CD4-positive, alpha-beta T cell treated with Interleukin-4 for 1 hour (primary cell): ENCODE measurements at regions not wholly inside any gene's neighbourhood (a gene's known extent, or its start where the extent isn't known, plus 50 kb on each side); places are given as distances from the start of the nearest gene placed in this dataset.

Source experiments
- DNase-seq, 2 donors: peaks; one replicate each; pipeline ENCODE4 v3.0.0-alpha.2; 2020 to 2022

- no peak for DNase-seq
These were observed 129.0 kb downstream of the SYF2 start for GRCh38 chr1:25103164-25103795.

GRCh38 chr1:25100151-25100833 lies 132.0 kb downstream of the SYF2 start:
- peak in 1 of 2 donors; percentile 31 for DNase-seq

- DNase-seq = peak; percentile 32 to 44
These were observed 132.9 kb downstream of the SYF2 start for GRCh38 chr1:25099343-25099951.

GRCh38 chr1:25098717-25099116 lies 133.6 kb downstream of the SYF2 start:
- no peak for DNase-seq

DNA sequence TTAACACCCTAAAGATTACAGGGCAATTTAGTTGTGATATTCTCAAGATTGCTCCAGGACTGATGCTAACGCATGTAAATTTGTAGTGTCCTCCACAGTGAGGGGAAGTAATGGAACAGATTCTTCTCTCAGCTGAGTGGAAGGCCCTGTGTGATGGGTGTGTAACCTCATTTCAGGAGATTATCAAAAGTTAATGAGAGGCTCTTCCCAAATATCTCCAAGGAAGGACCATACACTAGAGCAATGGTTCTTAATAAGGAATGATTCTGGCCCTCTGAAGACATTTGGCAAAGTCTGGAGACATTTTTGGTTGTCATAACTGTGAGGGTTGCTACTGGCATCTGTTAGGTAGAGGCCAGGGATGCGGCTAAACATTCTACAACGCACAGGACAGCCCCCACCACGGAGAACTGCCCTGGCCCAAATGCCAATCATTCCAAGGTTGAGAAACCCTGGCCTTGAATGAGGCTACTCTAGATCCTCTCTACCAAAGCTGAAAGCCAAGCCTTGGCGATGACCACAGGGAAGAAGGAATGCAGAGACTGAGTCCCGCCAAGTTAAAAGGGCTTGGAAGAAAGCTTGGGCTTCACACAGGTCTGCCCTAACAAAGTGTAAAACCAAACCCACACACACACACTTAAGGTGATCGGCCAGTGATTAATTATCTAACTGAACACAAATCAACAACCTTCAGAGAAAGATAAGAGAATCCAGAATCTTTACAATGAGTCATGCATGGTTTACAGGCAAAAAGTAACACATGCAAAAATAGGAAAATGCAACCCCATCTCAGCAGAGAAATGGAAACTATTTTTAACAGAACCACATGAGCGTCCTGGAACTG lies 135.8 kb downstream of the SYF2 start:
- DNase-seq = no peak

DNA sequence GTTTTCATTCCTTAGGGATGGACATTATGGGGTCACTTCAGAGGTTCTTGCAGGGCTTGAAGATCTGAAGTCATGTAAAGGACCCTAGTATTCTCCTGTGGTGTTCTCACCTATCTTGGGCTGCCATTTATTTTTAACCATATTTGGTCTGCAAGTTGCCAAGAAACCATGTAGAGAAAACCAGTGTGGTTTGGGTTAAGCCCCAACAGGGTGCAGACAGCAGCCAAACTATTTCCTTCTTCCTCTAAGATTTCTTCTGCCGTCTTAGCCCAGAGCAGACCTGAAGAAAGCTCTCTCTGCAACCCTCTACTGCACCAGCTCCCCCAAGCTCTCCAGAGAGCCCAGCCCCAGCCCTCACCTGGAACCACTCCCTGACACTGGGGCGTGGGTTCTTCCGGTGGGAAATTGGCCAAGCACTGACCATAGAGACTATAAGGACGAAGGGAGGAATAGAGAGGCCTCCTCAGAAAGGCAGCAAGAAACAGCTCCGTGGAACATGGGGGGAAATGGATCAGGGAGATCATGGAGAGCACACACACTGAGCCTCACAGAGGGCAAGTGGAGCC lies 136.6 kb downstream of the SYF2 start:
- peak in 1 of 2 donors; percentile 45 for DNase-seq

DNA sequence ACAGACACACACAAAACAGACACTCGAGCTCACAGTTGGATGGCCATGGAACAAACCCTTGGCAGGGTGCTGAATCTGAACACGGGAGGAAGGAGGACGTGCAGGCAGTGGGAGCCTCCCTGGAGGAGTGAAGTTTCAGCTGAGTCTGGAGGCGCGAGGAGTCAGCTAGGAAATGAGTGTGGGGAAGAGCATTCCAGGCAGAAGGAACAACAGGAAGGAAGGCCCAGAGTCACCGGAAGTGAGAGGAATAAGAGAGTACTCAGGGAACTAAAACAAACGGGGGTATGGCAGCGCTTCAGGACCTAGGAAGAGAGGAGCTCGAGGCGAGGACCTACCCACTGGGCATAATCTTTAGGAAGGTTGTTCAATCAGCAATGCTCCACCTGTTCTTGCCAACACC lies 137.3 kb downstream of the SYF2 start:
- no peak for DNase-seq

GRCh38 chr1:25094229-25094628 lies 138.1 kb downstream of the SYF2 start:
- no peak for DNase-seq

- no peak for DNase-seq
These were observed 140.6 kb downstream of the SYF2 start for GRCh38 chr1:25091658-25092057.

DNA sequence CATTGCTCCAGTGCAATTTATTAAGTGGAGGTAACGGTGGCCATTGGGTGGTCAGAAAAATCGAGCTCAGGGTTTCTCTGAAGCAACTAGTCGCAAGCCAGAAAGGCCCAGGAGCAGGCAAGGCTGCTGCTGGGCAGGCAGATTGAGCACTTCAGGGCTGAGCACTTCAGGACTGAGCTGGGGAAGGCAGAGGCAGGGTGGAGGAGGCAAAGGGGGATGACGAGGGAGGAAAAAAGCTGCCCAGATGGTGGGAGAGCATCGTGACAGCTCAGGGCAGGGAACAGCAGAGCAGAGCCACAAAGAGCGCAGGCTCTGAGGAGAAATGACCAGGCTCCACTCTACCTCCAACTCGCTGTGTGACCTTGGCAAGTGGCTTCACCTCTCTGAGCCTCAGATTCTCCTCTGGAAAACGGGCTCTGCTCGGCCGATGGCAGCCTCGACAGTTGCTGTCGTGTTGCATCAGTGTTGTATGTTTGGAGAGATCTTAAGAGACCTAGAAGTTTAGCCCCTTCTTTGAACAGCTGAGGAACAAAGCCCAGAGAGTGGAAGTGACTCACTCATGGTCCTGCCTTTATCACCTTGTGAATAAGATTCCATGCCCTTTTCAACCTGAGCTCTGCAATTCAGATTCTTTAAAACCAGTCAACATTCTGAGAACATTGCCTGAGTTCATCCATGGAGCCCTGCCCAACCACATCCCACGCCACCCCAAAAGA lies 141.4 kb downstream of the SYF2 start:
- no peak for DNase-seq

DNA sequence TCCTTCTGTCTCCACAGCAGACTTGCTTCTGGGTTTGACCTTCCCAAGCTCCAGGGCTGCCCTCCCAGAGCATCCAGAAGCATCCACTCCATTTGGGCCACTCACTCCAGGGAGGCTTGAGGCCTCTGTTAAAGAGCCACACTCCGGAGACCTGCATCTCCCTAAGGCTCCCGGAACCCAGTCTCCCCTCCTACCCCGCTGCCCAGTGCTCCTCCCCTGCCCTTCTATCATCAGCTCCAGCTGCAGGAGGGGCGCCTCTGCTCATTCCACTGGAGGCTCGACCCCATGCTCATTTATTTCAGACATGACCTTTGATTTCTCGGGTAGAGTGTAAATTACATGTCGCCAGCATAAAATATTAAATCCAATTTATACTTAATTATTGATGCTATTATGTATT lies 142.5 kb downstream of the SYF2 start:
- no peak for DNase-seq

GRCh38 chr1:25088946-25089345 lies 143.4 kb downstream of the SYF2 start:
- DNase-seq = no peak

DNA sequence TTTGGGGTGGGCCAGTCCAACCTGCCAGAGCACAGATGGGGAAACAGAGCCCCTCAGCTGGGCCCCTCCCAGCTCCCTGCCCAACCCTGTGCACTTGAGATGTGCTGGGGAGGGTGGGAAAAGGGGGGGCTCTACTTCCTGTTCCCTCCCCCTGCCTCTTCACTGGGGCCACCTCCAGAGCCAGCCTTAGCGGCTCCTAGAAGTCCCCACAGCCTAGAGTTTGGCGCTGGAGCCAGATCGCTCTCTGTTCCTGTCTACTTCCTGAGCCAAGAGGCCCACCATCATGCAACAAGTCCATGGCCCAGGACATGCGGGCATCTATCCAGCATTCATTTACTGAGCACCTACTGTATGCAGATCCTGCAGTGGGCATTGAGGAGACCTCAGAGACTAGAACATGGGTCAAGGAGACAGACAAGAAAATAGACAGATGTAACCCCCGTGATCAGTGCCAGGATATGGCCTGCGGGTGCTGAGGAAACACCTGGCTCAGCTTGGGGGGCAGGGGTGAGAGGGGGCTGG lies 144.1 kb downstream of the SYF2 start:
- DNase-seq = no peak

DNA sequence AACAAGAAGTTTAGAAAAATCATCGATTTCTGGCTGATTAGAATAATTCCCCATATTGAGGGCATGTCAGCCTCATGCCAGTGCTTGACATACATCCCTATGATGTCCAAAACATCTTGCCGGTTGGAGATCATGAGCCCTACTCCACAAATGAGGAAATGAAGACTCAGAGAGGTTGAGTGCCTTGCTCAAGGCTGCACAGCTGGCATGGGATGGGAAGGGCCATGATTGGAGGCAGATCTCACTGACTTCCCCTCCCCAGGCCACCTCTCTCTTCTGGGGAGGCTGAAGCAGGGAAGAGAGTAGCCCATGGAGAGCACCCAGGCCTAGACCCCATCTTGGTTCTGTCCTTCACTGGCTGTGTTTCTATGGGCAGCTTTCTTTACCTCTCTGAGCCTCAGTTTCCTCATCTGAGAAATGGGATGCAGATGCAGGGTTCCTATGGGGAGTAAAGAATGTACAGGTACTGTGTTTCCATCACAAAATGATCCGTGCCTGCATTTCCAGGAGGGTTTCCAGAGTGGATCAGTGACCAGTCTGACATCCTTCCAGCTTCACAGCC lies 145.7 kb downstream of the SYF2 start:
- no peak for DNase-seq

DNA sequence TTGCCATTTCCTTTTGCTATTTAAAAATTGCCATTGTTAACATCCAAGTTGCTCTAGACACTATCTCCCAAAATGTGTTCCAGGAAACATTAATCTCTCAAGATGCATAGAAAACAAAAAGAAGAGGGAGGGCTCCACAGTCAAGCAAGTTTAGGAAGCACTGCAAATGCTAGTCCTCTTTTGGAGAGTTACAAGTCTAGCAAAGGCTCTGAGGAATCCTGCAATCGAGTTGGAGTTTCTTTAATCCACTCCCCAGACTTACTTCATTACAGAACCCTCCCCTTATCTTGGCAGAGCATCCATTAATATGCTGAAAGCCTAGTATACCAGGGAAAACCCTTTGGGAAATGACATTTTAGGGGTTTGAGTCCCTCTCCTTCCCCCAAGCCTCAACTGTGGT lies 147.9 kb downstream of the SYF2 start:
- no peak for DNase-seq

GRCh38 chr1:25083481-25084345 lies 148.6 kb downstream of the SYF2 start:
- no peak for DNase-seq

DNA sequence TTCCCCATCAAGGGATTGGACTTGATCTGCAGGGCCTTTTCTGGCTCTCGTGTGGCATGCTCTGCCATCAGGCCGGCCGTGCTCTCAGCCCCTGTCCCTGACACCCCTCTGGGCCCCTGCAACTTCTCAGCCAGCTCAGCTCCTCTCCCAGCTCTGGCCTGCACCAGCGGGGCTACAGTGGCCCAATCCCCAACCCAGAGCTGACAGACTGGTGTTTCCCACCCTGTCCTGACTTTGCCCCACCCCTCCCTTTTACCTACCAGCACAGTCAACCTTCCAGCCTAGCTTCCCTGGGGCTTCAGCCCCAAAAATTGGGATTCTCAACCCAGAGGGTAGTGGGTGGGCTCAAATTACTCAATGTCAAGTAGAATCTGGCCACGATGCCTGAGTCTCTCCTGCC lies 149.3 kb downstream of the SYF2 start:
- DNase-seq = no peak

DNA sequence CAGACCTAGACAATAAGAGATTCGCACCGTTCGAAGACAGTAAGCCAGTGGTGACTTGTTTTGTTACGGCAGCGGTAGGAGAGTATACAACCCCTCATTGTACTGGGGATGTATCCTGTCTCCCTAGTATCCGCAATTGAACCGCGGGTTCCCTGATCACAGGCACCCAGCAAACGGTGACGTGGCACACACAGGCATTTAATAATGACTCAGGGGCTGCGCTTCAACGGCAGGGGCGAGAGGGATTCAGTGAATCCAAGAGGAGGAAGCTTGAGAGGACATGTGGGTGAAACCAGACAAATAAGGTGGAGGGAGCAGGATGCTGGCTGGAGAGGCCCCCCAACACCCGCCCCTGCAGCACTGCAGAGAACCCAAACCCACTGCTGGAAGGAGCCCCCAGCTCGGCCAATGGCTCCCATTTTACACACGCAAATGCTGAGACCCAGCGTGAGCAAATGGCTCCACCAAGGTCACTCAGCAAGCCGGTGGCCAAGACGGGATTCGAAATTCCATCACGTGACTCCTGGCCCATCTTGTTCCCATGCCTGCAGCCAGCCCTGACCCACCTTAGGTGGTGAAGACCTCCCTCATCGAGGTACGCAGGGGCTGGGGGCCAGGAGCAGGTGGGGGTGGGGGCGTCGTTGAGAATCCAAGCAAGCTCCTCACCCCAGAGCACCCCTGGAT lies 149.9 kb downstream of the SYF2 start:
- DNase-seq = no peak

DNA sequence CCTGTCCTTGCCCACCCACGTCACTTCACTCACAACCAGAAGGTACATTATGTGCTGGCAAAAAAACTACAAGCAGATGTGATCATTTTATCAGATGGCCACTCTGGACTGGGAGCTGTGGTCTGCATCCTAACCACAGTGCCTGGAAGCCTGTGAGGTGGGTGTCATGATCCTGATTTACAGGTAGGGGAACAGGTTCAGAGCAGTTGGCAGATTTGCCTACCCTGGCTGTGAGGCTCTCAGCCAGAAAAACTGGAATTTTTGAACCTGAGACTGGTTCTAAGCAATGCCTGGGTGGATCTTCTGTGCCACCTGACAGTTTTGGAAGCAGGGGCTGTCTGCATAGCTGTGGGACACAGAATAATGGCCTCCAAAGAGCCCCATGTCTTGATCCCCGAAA lies 150.8 kb downstream of the SYF2 start:
- no peak for DNase-seq
